ENCODE measurements at regions not wholly inside any gene's neighbourhood (a gene's known extent, or its start where the extent isn't known, plus 50 kb on each side); places are given as distances from the start of the nearest gene placed in this dataset.

DNA sequence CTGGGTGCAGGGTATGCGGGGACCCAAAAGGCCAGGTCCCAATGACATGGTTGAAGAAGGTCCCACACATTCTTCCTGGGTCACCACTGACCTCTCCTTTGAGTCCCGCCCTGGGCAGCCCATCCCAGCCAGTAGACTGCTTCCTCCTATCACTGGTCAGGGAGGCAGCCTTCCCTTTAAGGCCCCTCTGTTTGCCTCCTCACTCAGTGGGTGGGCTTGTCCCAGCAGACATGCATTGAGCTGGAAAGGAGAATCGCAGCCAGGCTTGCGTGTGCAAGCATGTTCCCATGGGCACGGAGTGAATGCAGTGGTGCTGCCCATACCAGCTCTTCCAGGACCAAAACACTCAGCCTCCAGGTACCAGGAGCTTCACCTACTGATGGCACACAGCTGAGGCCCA, 162.4 kb upstream of the SYT13 start:
- dilution Hi-C loops (cut with HindIII; ENCODE audit: low sequenced_read_pairs, unreplicated experiment), result no loop called here
- intact Hi-C loops (cut with micrococcal nuclease), result no loop called here
- Histone ChIP-seq H4K5ac (ENCODE audit: low read depth, low read length) (no peak overlapping the region), H2AFZ (replicated peaks; ENCODE audit: low read length, poor library complexity) (no peak overlapping the region), H3K79me1 (ENCODE audit: low read depth in 1 of 2, low read length in 2 of 2) (no peaks in the 10 kb centered on the region), H2BK20ac (ENCODE audit: low read depth, low read length) (no peak overlapping the region), H2BK120ac (ENCODE audit: low read depth, low read length) (no peak overlapping the region), H3K4me1 (ENCODE audit: control insufficient read depth, insufficient read depth, low read length) (no peaks in the 10 kb centered on the region), H3K9me3 (ENCODE audit: control insufficient read depth, insufficient read depth, low read length) (no peaks in the 10 kb centered on the region), H3K4me3 (ENCODE audit: insufficient read depth, low read depth, low read length) (no peak overlapping the region), H3K36me3 (ENCODE audit: control insufficient read depth, insufficient read depth, low read length) (no peaks in the 10 kb centered on the region), H3K27ac (ENCODE audit: insufficient read depth, low read length) (no peak overlapping the region), H3K23ac (ENCODE audit: low read depth, low read length) (no peak overlapping the region), H3K4me2 (ENCODE audit: low read depth, low read length) (no peak overlapping the region), H3K27me3 (ENCODE audit: control insufficient read depth, insufficient read depth, low read length) (peaks cover 6% of the 10 kb centered on the region; the same call in 1 of the 2 replicates), H4K8ac (ENCODE audit: low read depth in 2 of 2, low read length in 2 of 2) (no peak overlapping the region), H3K4ac (ENCODE audit: low read depth, low read length) (no peak overlapping the region), H2AK9ac (replicated peaks; ENCODE audit: low read depth, low read length, poor library complexity) (no peak overlapping the region), H3K56ac (ENCODE audit: extremely low read depth, insufficient read depth, low read length) (no peak overlapping the region), H4K91ac (ENCODE audit: insufficient read depth, low read depth, low read length) (no peak overlapping the region), H2BK5ac (ENCODE audit: low read depth, low read length, poor library complexity, severe bottlenecking) (no peak overlapping the region), H3K14ac (replicated peaks; ENCODE audit: low read depth, low read length) (no peak overlapping the region), H2AK5ac (ENCODE audit: low read depth, low read length) (no peak overlapping the region), H4K20me1 (ENCODE audit: insufficient read depth, low read length) (no peaks in the 10 kb centered on the region), H3K9me1 (ENCODE audit: insufficient read depth, low read length) (no peaks in the 10 kb centered on the region), H3K9ac (ENCODE audit: low read depth, low read length) (no peak overlapping the region), H2BK15ac (ENCODE audit: low read depth, low read length) (no peak overlapping the region), H3K18ac (ENCODE audit: low read depth, low read length) (no peak overlapping the region)
- no TSS peak for BruUV-seq (replicated peaks)
- ATAC-seq (ENCODE audit: low read depth) (no peak), DNase-seq (no peak)
- in situ Hi-C loops (cut with MboI; ENCODE audit: low sequenced_read_pairs), result no loop called here
- TF ChIP-seq, protein P1, sequence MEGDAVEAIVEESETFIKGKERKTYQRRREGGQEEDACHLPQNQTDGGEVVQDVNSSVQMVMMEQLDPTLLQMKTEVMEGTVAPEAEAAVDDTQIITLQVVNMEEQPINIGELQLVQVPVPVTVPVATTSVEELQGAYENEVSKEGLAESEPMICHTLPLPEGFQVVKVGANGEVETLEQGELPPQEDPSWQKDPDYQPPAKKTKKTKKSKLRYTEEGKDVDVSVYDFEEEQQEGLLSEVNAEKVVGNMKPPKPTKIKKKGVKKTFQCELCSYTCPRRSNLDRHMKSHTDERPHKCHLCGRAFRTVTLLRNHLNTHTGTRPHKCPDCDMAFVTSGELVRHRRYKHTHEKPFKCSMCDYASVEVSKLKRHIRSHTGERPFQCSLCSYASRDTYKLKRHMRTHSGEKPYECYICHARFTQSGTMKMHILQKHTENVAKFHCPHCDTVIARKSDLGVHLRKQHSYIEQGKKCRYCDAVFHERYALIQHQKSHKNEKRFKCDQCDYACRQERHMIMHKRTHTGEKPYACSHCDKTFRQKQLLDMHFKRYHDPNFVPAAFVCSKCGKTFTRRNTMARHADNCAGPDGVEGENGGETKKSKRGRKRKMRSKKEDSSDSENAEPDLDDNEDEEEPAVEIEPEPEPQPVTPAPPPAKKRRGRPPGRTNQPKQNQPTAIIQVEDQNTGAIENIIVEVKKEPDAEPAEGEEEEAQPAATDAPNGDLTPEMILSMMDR (conservative IDR thresholded peaks at IDR 0.05; ENCODE audit: low read depth, low read length), result no peak
- TF ChIP-seq, protein P2, sequence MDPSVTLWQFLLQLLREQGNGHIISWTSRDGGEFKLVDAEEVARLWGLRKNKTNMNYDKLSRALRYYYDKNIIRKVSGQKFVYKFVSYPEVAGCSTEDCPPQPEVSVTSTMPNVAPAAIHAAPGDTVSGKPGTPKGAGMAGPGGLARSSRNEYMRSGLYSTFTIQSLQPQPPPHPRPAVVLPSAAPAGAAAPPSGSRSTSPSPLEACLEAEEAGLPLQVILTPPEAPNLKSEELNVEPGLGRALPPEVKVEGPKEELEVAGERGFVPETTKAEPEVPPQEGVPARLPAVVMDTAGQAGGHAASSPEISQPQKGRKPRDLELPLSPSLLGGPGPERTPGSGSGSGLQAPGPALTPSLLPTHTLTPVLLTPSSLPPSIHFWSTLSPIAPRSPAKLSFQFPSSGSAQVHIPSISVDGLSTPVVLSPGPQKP (IDR thresholded peaks at IDR 0.05; ENCODE audit: borderline replicate concordance, low read depth, low read length), result no peak
- CTCF ChIA-PET, result no interaction called here
- 43% methylated on average over 1 of the region's 5 CpGs; no CpG with 5 or more reads in 1 of the 2 experiments for WGBS, 2 experiments (ENCODE audit: extremely low coverage in 2 of 2, insufficient read length in 1 of 2)
- POLR2A ChIA-PET (ENCODE audit: unreplicated experiment), result no interaction called here

Measured in IMR-90 (cell line).